ENCODE measurements at regions not wholly inside any gene's neighbourhood (a gene's known extent, or its start where the extent isn't known, plus 50 kb on each side); places are given as distances from the start of the nearest gene placed in this dataset.

DNA sequence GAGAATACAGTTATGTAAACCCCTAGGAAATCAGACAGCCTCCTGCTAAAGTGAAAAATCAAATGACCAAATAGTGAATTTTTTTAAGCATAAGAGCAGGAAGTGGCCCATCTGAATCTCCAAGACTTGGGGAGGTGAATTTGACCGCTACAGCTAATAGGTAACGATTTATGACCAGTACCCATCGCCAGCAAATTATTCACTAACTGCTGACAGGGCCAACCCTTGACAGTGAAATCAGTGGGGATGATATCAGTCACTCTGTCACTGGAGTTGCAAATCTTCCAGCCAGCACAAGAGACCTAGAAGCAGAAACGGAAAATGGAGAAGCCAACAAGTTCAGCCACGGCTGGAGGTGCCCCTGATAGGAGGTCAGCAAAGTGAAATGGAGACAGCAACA lies 164.3 kb upstream of the PIK3C3 start:
- H3K4me1 ChIP-seq (ENCODE audit: control insufficient read depth in 2 of 2, insufficient read depth in 2 of 2, low read length in 2 of 2), result no peaks in the 10 kb centered on the region
- no peak overlapping the region for H3K9ac ChIP-seq (ENCODE audit: low read depth in 1 of 2, low read length in 2 of 2)
- H3K27me3 ChIP-seq (ENCODE audit: control insufficient read depth in 2 of 2, insufficient read depth in 2 of 2, low read length in 2 of 2), result no peaks in the 10 kb centered on the region
- no peak overlapping the region for H3K4me3 ChIP-seq (ENCODE audit: low read length in 2 of 2)
- H3K36me3 ChIP-seq (ENCODE audit: control insufficient read depth in 2 of 2, insufficient read depth in 2 of 2, low read length in 2 of 2), result no peaks in the 10 kb centered on the region
- no peak overlapping the region for H3K27ac ChIP-seq (ENCODE audit: low read depth in 2 of 2, low read length in 2 of 2)
- H3K9me3 ChIP-seq (ENCODE audit: control insufficient read depth in 2 of 2, low read length in 2 of 2), result no peaks in the 10 kb centered on the region

DNA sequence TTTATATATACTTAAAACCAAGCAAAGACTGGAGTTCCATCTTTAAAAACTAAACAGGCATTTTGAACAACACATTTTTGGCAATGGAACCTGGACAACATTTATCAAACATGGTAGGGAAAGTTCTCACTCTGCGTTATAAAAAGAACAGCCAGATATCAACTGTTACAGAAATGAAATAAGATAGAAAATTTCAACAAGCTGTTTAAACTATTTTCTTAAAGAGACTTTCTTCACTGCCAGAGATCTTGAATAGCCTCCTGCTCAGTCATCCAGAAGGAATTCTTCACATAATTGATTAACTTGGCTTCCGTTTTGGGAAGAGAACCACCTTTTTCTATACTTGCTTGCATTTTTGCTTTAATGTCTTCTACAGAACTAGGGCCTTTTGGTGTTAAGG lies 166.0 kb upstream of the PIK3C3 start:
- H3K27ac ChIP-seq (ENCODE audit: low read depth in 2 of 2, low read length in 2 of 2), result no peak overlapping the region

DNA sequence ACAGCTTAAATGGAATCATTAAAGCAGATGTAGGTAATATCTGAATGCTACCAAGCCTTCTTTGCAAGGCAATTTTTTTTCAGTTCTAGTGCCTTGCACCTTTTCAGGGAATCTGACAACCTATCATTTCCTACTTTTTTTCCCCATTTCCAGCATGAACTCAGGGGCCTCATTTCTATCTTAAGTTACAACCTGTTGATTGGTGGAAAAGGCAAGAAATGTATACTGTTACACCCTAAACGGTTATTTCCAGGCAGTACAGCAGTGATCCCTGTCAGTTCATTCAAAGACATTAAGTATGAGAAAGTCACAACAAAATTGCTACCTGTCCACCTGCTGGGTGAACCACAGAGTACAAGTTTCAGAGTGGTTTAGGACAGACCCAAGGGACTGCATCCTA lies 171.2 kb upstream of the PIK3C3 start:
- Histone ChIP-seq H3K9me3 (ENCODE audit: control insufficient read depth in 2 of 2, low read length in 2 of 2) (no peaks in the 10 kb centered on the region), H3K27me3 (ENCODE audit: control insufficient read depth in 2 of 2, insufficient read depth in 2 of 2, low read length in 2 of 2) (no peaks in the 10 kb centered on the region), H3K36me3 (ENCODE audit: control insufficient read depth in 2 of 2, insufficient read depth in 2 of 2, low read length in 2 of 2) (no peaks in the 10 kb centered on the region), H3K4me1 (ENCODE audit: control insufficient read depth in 2 of 2, insufficient read depth in 2 of 2, low read length in 2 of 2) (no peaks in the 10 kb centered on the region), H3K4me3 (ENCODE audit: low read length in 2 of 2) (no peak overlapping the region), H3K27ac (ENCODE audit: low read depth in 2 of 2, low read length in 2 of 2) (no peak overlapping the region), H3K9ac (ENCODE audit: low read depth in 1 of 2, low read length in 2 of 2) (no peak overlapping the region)

More for the DNA sequence above, 166.0 kb upstream of the PIK3C3 start:
- no peak overlapping the region for H3K9ac ChIP-seq (ENCODE audit: low read depth in 1 of 2, low read length in 2 of 2)
- H3K4me3 ChIP-seq (ENCODE audit: low read length in 2 of 2), result no peak overlapping the region
- H3K36me3 ChIP-seq (ENCODE audit: control insufficient read depth in 2 of 2, insufficient read depth in 2 of 2, low read length in 2 of 2), result no peaks in the 10 kb centered on the region
- H3K27me3 ChIP-seq (ENCODE audit: control insufficient read depth in 2 of 2, insufficient read depth in 2 of 2, low read length in 2 of 2), result no peaks in the 10 kb centered on the region
- H3K9me3 ChIP-seq (ENCODE audit: control insufficient read depth in 2 of 2, low read length in 2 of 2), result no peaks in the 10 kb centered on the region
- no peaks in the 10 kb centered on the region for H3K4me1 ChIP-seq (ENCODE audit: control insufficient read depth in 2 of 2, insufficient read depth in 2 of 2, low read length in 2 of 2)

DNA sequence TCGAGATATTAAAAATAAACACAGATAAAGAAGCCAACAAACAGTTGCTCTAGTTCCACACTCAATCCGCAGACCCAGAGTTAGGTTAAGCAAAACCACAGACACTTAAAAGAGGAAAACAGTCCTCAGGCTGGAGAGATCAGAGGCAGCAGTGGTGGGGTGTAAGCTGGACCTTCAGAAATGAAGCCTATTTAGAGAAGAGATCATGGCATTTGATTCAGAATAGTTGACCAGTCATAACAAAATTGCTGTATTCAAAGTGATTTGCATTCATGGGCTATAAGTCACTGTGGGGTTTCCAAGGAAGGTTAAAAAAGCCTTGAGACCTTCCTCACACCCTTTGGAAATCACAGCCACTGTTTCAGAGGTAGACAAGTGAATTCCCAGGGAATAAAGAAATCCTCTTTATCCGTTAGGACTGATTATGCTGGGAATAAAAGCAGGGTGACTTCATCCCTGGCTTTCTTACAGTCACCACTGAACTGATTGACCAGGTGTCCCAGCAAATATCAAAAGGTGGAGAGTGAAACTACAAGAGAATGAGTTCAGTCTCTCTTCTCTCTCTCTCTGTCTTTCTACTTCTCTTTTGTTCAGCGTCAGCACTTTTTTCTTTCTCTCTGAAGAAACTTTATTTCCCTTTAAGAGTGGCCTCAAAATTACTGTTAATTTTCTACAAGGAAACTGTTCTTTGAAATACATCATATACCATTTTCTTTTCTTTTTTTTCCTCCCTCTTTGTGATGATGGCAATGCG lies 171.8 kb upstream of the PIK3C3 start:
- H3K9me3 ChIP-seq (ENCODE audit: control insufficient read depth in 2 of 2, low read length in 2 of 2), result no peaks in the 10 kb centered on the region
- H3K36me3 ChIP-seq (ENCODE audit: control insufficient read depth in 2 of 2, insufficient read depth in 2 of 2, low read length in 2 of 2), result no peaks in the 10 kb centered on the region

DNA sequence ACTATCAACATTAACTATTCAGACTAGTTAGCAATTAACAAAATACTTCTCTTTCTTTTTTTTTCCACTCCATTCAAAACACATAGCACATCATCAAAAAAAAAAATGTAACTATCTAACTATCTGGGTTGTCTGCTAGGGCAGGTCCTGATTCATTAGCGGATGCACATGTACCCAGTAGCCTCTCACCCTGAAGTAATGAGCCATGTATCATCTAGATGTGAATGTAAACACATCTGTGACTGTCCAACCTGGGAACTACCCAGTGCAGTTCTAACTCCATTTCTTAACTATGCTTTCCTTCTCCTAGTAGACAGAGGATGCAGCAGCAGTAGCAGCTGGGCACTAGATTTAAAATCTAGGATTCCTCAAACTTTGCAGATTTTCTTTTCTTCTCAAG lies 183.1 kb upstream of the PIK3C3 start:
- H3K9ac ChIP-seq (ENCODE audit: low read depth in 1 of 2, low read length in 2 of 2), result no peak overlapping the region
- H3K27me3 ChIP-seq (ENCODE audit: control insufficient read depth in 2 of 2, insufficient read depth in 2 of 2, low read length in 2 of 2), result no peaks in the 10 kb centered on the region
- H3K4me1 ChIP-seq (ENCODE audit: control insufficient read depth in 2 of 2, insufficient read depth in 2 of 2, low read length in 2 of 2), result no peaks in the 10 kb centered on the region
- no peak overlapping the region for H3K4me3 ChIP-seq (ENCODE audit: low read length in 2 of 2)
- H3K9me3 ChIP-seq (ENCODE audit: control insufficient read depth in 2 of 2, low read length in 2 of 2), result no peaks in the 10 kb centered on the region
- H3K27ac ChIP-seq (ENCODE audit: low read depth in 2 of 2, low read length in 2 of 2), result no peak overlapping the region
- H3K36me3 ChIP-seq (ENCODE audit: control insufficient read depth in 2 of 2, insufficient read depth in 2 of 2, low read length in 2 of 2), result no peaks in the 10 kb centered on the region

More for the DNA sequence above, 171.8 kb upstream of the PIK3C3 start:
- no peaks in the 10 kb centered on the region for H3K4me1 ChIP-seq (ENCODE audit: control insufficient read depth in 2 of 2, insufficient read depth in 2 of 2, low read length in 2 of 2)
- H3K27me3 ChIP-seq (ENCODE audit: control insufficient read depth in 2 of 2, insufficient read depth in 2 of 2, low read length in 2 of 2), result no peaks in the 10 kb centered on the region
- H3K27ac ChIP-seq (ENCODE audit: low read depth in 2 of 2, low read length in 2 of 2), result no peak overlapping the region
- no peak overlapping the region for H3K4me3 ChIP-seq (ENCODE audit: low read length in 2 of 2)
- no peak overlapping the region for H3K9ac ChIP-seq (ENCODE audit: low read depth in 1 of 2, low read length in 2 of 2)

DNA sequence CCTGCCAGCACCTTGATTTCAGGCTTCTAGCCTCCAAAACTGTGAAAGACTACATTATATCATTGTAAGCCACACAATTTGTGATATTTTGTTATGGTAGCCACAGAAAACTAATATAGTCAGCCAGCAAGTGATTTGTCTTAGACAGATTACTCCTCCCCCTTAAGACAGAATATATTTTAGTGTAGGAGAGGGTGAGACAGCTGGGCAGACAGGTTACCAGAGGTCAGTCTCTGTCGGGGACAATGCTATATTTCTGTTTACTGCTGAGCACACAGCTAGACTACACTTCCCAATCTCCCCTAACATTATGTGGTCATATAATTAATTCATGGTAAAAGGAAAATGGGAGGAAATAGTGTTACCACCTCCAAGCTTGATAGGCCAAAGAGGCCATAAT lies 185.8 kb upstream of the PIK3C3 start:
- Histone ChIP-seq H3K9ac (ENCODE audit: low read depth in 1 of 2, low read length in 2 of 2) (no peak overlapping the region), H3K4me3 (ENCODE audit: low read length in 2 of 2) (no peak overlapping the region), H3K4me1 (ENCODE audit: control insufficient read depth in 2 of 2, insufficient read depth in 2 of 2, low read length in 2 of 2) (no peaks in the 10 kb centered on the region), H3K9me3 (ENCODE audit: control insufficient read depth in 2 of 2, low read length in 2 of 2) (no peaks in the 10 kb centered on the region), H3K36me3 (ENCODE audit: control insufficient read depth in 2 of 2, insufficient read depth in 2 of 2, low read length in 2 of 2) (no peaks in the 10 kb centered on the region), H3K27me3 (ENCODE audit: control insufficient read depth in 2 of 2, insufficient read depth in 2 of 2, low read length in 2 of 2) (no peaks in the 10 kb centered on the region), H3K27ac (ENCODE audit: low read depth in 2 of 2, low read length in 2 of 2) (no peak overlapping the region)

DNA sequence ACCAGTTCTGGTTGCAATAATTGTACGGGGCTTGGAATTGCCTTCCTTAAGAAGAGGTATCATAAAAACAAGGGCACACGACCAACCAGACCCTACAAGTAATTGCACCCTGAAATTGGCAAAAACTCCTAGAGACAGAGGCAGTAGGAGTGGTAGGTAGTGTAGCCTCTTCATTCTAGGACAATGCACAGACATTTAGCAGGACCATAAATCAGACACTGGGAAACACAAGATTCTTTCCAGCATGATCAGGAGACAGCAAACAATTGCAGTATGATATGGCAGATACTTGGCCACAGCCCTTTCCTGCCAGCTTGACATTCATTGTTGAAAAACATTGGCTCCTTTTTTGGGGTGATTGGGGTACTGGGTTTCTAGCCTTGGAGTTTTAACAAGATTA lies 186.6 kb upstream of the PIK3C3 start:
- Histone ChIP-seq H3K9me3 (ENCODE audit: control insufficient read depth in 2 of 2, low read length in 2 of 2) (no peaks in the 10 kb centered on the region), H3K36me3 (ENCODE audit: control insufficient read depth in 2 of 2, insufficient read depth in 2 of 2, low read length in 2 of 2) (no peaks in the 10 kb centered on the region), H3K27me3 (ENCODE audit: control insufficient read depth in 2 of 2, insufficient read depth in 2 of 2, low read length in 2 of 2) (no peaks in the 10 kb centered on the region), H3K9ac (ENCODE audit: low read depth in 1 of 2, low read length in 2 of 2) (no peak overlapping the region), H3K4me3 (ENCODE audit: low read length in 2 of 2) (no peak overlapping the region), H3K27ac (ENCODE audit: low read depth in 2 of 2, low read length in 2 of 2) (no peak overlapping the region), H3K4me1 (ENCODE audit: control insufficient read depth in 2 of 2, insufficient read depth in 2 of 2, low read length in 2 of 2) (no peaks in the 10 kb centered on the region)

DNA sequence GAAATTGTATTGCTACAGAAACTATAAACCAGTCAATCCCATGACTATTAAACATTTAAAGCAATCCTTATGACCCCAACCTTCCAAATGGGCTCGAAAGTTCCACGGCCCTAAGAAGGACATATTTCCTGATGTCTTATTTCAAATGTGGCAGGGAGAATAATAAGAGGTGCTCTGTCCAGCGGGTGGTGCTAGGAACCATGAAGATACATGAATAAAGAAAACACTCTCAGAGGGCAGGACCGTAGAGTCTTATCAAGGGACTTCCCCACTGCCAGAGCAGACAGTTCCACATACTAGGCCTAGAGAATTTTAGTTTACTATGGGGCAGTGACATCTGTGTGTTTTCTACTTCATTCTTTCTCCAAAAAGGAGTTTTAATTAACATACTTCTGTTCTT lies 187.1 kb upstream of the PIK3C3 start:
- no peak overlapping the region for H3K27ac ChIP-seq (ENCODE audit: low read depth in 2 of 2, low read length in 2 of 2)
- H3K9ac ChIP-seq (ENCODE audit: low read depth in 1 of 2, low read length in 2 of 2), result no peak overlapping the region
- no peaks in the 10 kb centered on the region for H3K4me1 ChIP-seq (ENCODE audit: control insufficient read depth in 2 of 2, insufficient read depth in 2 of 2, low read length in 2 of 2)
- H3K27me3 ChIP-seq (ENCODE audit: control insufficient read depth in 2 of 2, insufficient read depth in 2 of 2, low read length in 2 of 2), result no peaks in the 10 kb centered on the region
- H3K36me3 ChIP-seq (ENCODE audit: control insufficient read depth in 2 of 2, insufficient read depth in 2 of 2, low read length in 2 of 2), result no peaks in the 10 kb centered on the region
- H3K9me3 ChIP-seq (ENCODE audit: control insufficient read depth in 2 of 2, low read length in 2 of 2), result no peaks in the 10 kb centered on the region
- H3K4me3 ChIP-seq (ENCODE audit: low read length in 2 of 2), result no peak overlapping the region

DNA sequence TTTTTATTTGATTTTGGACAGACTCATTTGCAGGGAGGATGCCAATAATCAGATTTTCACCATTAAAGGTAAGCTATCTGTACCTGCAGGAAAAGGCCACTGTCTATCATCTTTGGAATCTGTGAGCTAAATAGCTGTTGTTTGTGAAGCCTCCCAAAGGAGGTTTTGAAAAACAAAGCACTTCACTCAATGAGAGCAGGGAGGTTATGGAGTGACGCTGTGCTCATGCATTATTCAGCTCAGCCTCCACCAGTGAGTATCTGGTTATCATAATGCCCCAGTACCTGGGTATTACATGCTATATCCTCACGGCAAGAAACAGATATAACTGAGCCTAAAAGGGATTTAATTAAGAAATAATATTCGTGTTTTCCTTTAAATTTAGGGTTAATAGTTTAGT lies 189.6 kb upstream of the PIK3C3 start:
- no peak overlapping the region for H3K27ac ChIP-seq (ENCODE audit: low read depth in 2 of 2, low read length in 2 of 2)
- no peaks in the 10 kb centered on the region for H3K4me1 ChIP-seq (ENCODE audit: control insufficient read depth in 2 of 2, insufficient read depth in 2 of 2, low read length in 2 of 2)
- no peaks in the 10 kb centered on the region for H3K36me3 ChIP-seq (ENCODE audit: control insufficient read depth in 2 of 2, insufficient read depth in 2 of 2, low read length in 2 of 2)
- H3K9me3 ChIP-seq (ENCODE audit: control insufficient read depth in 2 of 2, low read length in 2 of 2), result no peaks in the 10 kb centered on the region
- H3K4me3 ChIP-seq (ENCODE audit: low read length in 2 of 2), result no peak overlapping the region
- H3K9ac ChIP-seq (ENCODE audit: low read depth in 1 of 2, low read length in 2 of 2), result no peak overlapping the region
- H3K27me3 ChIP-seq (ENCODE audit: control insufficient read depth in 2 of 2, insufficient read depth in 2 of 2, low read length in 2 of 2), result no peaks in the 10 kb centered on the region

DNA sequence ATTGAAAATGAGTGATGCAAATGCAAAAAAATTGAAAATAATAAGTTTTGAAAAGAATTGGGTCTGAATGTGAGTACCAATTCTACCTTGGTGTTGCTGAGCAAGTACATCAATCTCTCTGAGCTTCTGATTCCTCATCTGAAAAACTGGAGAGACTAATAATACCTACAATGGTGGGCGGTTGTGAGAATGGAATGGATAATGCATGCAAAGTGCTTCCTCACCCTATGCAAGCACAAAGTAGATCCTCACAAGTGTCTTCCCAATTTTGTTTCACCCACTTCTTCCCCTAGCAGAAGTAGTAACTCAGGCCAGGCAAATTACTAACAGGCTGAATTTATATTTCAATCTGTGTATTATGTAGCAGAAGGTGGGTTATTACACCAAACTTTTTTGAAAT lies 191.7 kb upstream of the PIK3C3 start:
- Histone ChIP-seq H3K9ac (ENCODE audit: low read depth in 1 of 2, low read length in 2 of 2) (no peak overlapping the region), H3K27me3 (ENCODE audit: control insufficient read depth in 2 of 2, insufficient read depth in 2 of 2, low read length in 2 of 2) (no peaks in the 10 kb centered on the region), H3K4me3 (ENCODE audit: low read length in 2 of 2) (no peak overlapping the region), H3K36me3 (ENCODE audit: control insufficient read depth in 2 of 2, insufficient read depth in 2 of 2, low read length in 2 of 2) (no peaks in the 10 kb centered on the region), H3K27ac (ENCODE audit: low read depth in 2 of 2, low read length in 2 of 2) (no peak overlapping the region), H3K9me3 (ENCODE audit: control insufficient read depth in 2 of 2, low read length in 2 of 2) (no peaks in the 10 kb centered on the region), H3K4me1 (ENCODE audit: control insufficient read depth in 2 of 2, insufficient read depth in 2 of 2, low read length in 2 of 2) (no peaks in the 10 kb centered on the region)
